Endothelial cell of umbilical vein (primary cell): ENCODE measurements at regions not wholly inside any gene's neighbourhood (a gene's known extent, or its start where the extent isn't known, plus 50 kb on each side); places are given as distances from the start of the nearest gene placed in this dataset.

Experiments used
- BruUV-seq: library from RNA; stranded (reverse); fragments of 400-500 nt; replicated peaks from 2 replicates; lab custom pipeline; 2021; lab: Mats Ljungman, UMichigan
- CTCF ChIA-PET: fragments of 300-600, 350-600 bp; sonication (Branson Sonifier 250); formaldehyde crosslinking; loops from one replicate; lab custom pipeline; 2021; ENCODE audit warnings: antibody characterized with exemption, inconsistent platforms; lab: Charles Lee
- POLR2A ChIA-PET: fragments of 300-600, 350-600 bp; sonication (Branson Sonifier 250); formaldehyde crosslinking; loops from one replicate; lab custom pipeline; 2021; ENCODE audit warnings: antibody characterized with exemption, inconsistent platforms; lab: Charles Lee
- DNase-seq: peaks from one replicate; pipeline ENCODE4 v3.0.0-alpha.2; 2011; ENCODE audit warnings: low read depth, low spot score
- FAIRE-seq: peaks from 2 replicates; lab custom pipeline; 2011; peaks lifted over from hg19 to GRCh38; lab: Jason Lieb, UNC
- H2AFZ ChIP-seq: 2 replicates; pipeline ENCODE4 v1.6.0; 2012; ENCODE audit warnings: low read depth, low read length, control low read depth, inconsistent platforms
- H3K27ac ChIP-seq: 2 replicates; pipeline ENCODE4 v1.5.1; 2011; ENCODE audit warnings: low read depth, mild to moderate bottlenecking, control low read depth, low read length, moderate library complexity; ENCODE audit not compliant: insufficient read depth
- H3K27me3 ChIP-seq, 2 experiments: 2 replicates each; pipeline versions ENCODE4 v1.6.0 to v1.6.1; 2011; ENCODE audit warnings: low read length in 2 of 2, mixed read lengths in 1 of 2; ENCODE audit not compliant: control insufficient read depth in 2 of 2, insufficient read depth in 2 of 2
- H3K36me3 ChIP-seq, 2 experiments: 2 replicates in 1 of 2; 3 replicates in 1 of 2; pipeline ENCODE4 v1.5.1; 2011; ENCODE audit warnings: low read length in 2 of 2, mild to moderate bottlenecking in 1 of 2, moderate library complexity in 1 of 2; ENCODE audit not compliant: control insufficient read depth in 2 of 2, insufficient read depth in 2 of 2; ENCODE audit errors: extremely low read depth in 1 of 2
- H3K4me1 ChIP-seq: 3 replicates; pipeline ENCODE4 v1.5.1; 2011; ENCODE audit warnings: mild to moderate bottlenecking, low read length; ENCODE audit not compliant: control insufficient read depth, insufficient read depth; ENCODE audit errors: extremely low read depth
- H3K4me2 ChIP-seq: 2 replicates; pipeline ENCODE4 v1.6.1; 2011; ENCODE audit warnings: low read length, control low read depth, mixed read lengths; ENCODE audit not compliant: insufficient read depth
- H3K4me3 ChIP-seq, 3 experiments: fragments of 200-600 bp in 1 of 3; sonication (generic), shearing (Covaris generic) in 1 of 3; replicated peaks in 1 of 3; 2 replicates each; pipeline ENCODE4 v1.5.1; 2011 to 2016; ENCODE audit warnings: control low read depth in 3 of 3, low read length in 3 of 3, mild to moderate bottlenecking in 2 of 3, inconsistent platforms in 1 of 3, low read depth in 1 of 3, moderate library complexity in 1 of 3; ENCODE audit not compliant: insufficient read depth in 1 of 3
- H3K79me2 ChIP-seq: 2 replicates; pipeline ENCODE4 v1.6.0; 2012; ENCODE audit warnings: low read length, inconsistent platforms; ENCODE audit not compliant: control insufficient read depth, insufficient read depth
- H3K9ac ChIP-seq: replicated peaks from 2 replicates; pipeline ENCODE3; 2011; ENCODE audit warnings: low read length, control low read depth; ENCODE audit not compliant: insufficient read depth; ENCODE audit errors: extremely low read depth
- H3K9me1 ChIP-seq: replicated peaks from 3 replicates; pipeline ENCODE4 v1.6.0; 2011; ENCODE audit warnings: mild to moderate bottlenecking, low read length; ENCODE audit not compliant: control insufficient read depth, insufficient read depth; ENCODE audit errors: extremely low read depth
- H3K9me3 ChIP-seq: replicated peaks from 2 replicates; pipeline ENCODE4 v1.5.1; 2012; ENCODE audit warnings: low read length, inconsistent platforms; ENCODE audit not compliant: control insufficient read depth, insufficient read depth
- H4K20me1 ChIP-seq: replicated peaks from 2 replicates; pipeline ENCODE3; 2011; ENCODE audit warnings: mild to moderate bottlenecking, low read length; ENCODE audit not compliant: control insufficient read depth, insufficient read depth; ENCODE audit errors: extremely low read depth
- EZH2 ChIP-seq: IDR thresholded peaks from 2 replicates; pipeline ENCODE4 v1.6.1; 2012; ENCODE audit warnings: borderline replicate concordance, low read depth, mild to moderate bottlenecking, moderate library complexity, low read length, inconsistent platforms; ENCODE audit not compliant: severe bottlenecking
- FOS ChIP-seq: IDR thresholded peaks from 2 replicates; pipeline ENCODE4 v1.6.1; 2011; ENCODE audit warnings: mild to moderate bottlenecking, low read length, moderate library complexity, borderline replicate concordance; ENCODE audit not compliant: insufficient read depth
- GATA2 ChIP-seq: IDR thresholded peaks from 2 replicates; pipeline ENCODE4 v1.7.0; 2011; ENCODE audit warnings: low read depth, mild to moderate bottlenecking, moderate library complexity, mixed read lengths, low read length; ENCODE audit not compliant: insufficient read length, insufficient read depth
- JUN ChIP-seq: IDR thresholded peaks from 2 replicates; pipeline ENCODE4 v1.6.1; 2011; ENCODE audit warnings: borderline replicate concordance, low read depth; ENCODE audit not compliant: insufficient read length, insufficient read depth
- MAX ChIP-seq: IDR thresholded peaks from 2 replicates; pipeline ENCODE4 v1.6.1; 2011; ENCODE audit not compliant: insufficient read depth, insufficient read length
- MYC ChIP-seq: IDR thresholded peaks from one replicate; pipeline ENCODE4 v1.6.1; 2011; ENCODE audit warnings: mild to moderate bottlenecking, low read depth, low read length
- POLR2A ChIP-seq: IDR thresholded peaks from 2 replicates; pipeline ENCODE4 v1.6.1; 2012; ENCODE audit warnings: low read depth, mild to moderate bottlenecking, control low read depth, low read length
- POLR2AphosphoS5 ChIP-seq: IDR thresholded peaks from 2 replicates; pipeline ENCODE4 v1.6.1; 2012; ENCODE audit warnings: low read depth, mild to moderate bottlenecking, control low read depth, low read length, moderate library complexity; ENCODE audit not compliant: insufficient read depth
- dilution Hi-C: fragments of 300-500 bp; cut with MboI; formaldehyde crosslinking; loops from one replicate; pipeline ENCODE4 v1.15.0; 2019; ENCODE audit warnings: low sequenced_read_pairs; ENCODE audit not compliant: extremely low pct_ligation_motif_present
- intact Hi-C: fragments of 100-400 bp; cut with micrococcal nuclease; formaldehyde crosslinking; loops from one replicate; pipeline ENCODE4 v1.10.0; 2022
- TF ChIP-seq, protein P1 (sequence below), 2 donors: IDR thresholded peaks; 1 replicate in 1 of 2; 2 replicates in 1 of 2; pipeline ENCODE4 v1.5.1; 2011; ENCODE audit warnings: low read length in 2 of 2, mild to moderate bottlenecking in 2 of 2, moderate library complexity in 2 of 2, control low read depth in 1 of 2, inconsistent platforms in 1 of 2, low read depth in 1 of 2; ENCODE audit not compliant: insufficient read depth in 1 of 2; ENCODE audit errors: extremely low read depth in 1 of 2

DNA sequence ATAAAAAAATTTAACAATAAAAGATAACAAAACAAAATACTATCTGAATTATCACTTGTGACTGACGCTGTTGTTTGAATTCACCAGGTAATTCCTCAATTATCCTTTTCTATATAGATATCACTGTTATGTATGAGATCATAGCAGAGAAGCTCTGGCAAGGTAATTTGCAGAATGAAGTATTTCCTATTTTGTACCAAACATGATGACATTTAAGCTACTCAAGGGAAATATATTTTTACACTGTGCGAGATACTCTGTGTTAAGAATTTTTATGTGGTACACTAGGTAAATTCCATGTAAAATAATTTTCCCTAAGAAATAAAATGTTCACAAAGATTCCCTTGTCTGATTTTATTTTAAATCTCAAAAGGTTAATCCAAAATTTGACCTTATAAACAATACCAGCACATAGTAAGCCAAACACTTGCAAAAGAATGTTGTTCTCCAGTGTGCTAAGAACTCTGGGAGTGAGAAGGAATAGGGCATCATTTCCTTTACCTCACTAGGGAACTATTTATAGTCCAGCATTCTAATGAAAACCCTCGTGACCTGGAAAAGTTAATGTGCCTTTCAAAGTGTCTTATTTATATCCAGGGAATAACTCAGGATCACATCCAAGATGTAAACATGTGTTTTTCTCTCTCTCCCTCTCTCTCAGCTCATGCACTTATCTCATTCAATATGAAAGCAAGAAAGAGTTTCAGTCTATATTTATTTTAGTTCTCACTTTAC, 115.2 kb upstream of the RAP1B start:
- dilution Hi-C loops: no loop called here
- H4K20me1 ChIP-seq: no peaks in the 10 kb centered on the region
- no peaks in the 10 kb centered on the region for H3K9me1 ChIP-seq
- ChIA-PET POLR2A (no interaction called here), CTCF (interaction anchor here (1.0 kb wide), 1 partner anchor 20 kb away, joined by 3 read pairs; no protein-coding TSS in a partner anchor)
- H3K27ac ChIP-seq: no peak overlapping the region
- no peak overlapping the region for H3K9ac ChIP-seq
- FAIRE-seq (peak; percentile 52), DNase-seq (peak; percentile 73)
- no peaks in the 10 kb centered on the region for H3K36me3 ChIP-seq
- H3K9me3 ChIP-seq: no peaks in the 10 kb centered on the region
- H2AFZ ChIP-seq: peak overlapping the region; percentile 21
- no peak for TF ChIP-seq POLR2A
- no peak for TF ChIP-seq POLR2AphosphoS5
- no peak for TF ChIP-seq JUN
- TF ChIP-seq, protein P1, sequence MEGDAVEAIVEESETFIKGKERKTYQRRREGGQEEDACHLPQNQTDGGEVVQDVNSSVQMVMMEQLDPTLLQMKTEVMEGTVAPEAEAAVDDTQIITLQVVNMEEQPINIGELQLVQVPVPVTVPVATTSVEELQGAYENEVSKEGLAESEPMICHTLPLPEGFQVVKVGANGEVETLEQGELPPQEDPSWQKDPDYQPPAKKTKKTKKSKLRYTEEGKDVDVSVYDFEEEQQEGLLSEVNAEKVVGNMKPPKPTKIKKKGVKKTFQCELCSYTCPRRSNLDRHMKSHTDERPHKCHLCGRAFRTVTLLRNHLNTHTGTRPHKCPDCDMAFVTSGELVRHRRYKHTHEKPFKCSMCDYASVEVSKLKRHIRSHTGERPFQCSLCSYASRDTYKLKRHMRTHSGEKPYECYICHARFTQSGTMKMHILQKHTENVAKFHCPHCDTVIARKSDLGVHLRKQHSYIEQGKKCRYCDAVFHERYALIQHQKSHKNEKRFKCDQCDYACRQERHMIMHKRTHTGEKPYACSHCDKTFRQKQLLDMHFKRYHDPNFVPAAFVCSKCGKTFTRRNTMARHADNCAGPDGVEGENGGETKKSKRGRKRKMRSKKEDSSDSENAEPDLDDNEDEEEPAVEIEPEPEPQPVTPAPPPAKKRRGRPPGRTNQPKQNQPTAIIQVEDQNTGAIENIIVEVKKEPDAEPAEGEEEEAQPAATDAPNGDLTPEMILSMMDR (IDR thresholded peaks at IDR 0.05; ENCODE audit: extremely low read depth in 1 of 2, insufficient read depth in 1 of 2, low read depth in 1 of 2, low read length in 2 of 2): no peak
- no peak for TF ChIP-seq MYC
- TF ChIP-seq MAX: no peak
- TF ChIP-seq EZH2: no peak
- no peak for TF ChIP-seq GATA2
- no peak for TF ChIP-seq FOS
- peaks cover 0 to 13% of the 10 kb centered on the region in 2 experiments for H3K27me3 ChIP-seq
- H3K79me2 ChIP-seq: no peaks in the 10 kb centered on the region
- intact Hi-C loops: loop anchor here (1.0 kb wide), 1 partner anchor 26 kb away; no protein-coding TSS in a partner anchor
- H3K4me3 ChIP-seq: no peak overlapping the region
- TSS peak; percentile 50 for BruUV-seq
- peak overlapping the region; percentile 39 for H3K4me2 ChIP-seq
- H3K4me1 ChIP-seq: peaks cover 7% of the 10 kb centered on the region
